H1 (cell line): ENCODE measurements at regions not wholly inside any gene's neighbourhood (a gene's known extent, or its start where the extent isn't known, plus 50 kb on each side); places are given as distances from the start of the nearest gene placed in this dataset.

Source experiments
- CTCF ChIA-PET: fragments of 300-600 bp; sonication (Branson Sonifier 250); formaldehyde crosslinking; loops from one replicate; lab custom pipeline; 2021; ENCODE audit not compliant: partially characterized antibody; lab: Charles Lee
- POLR2A ChIA-PET: fragments of 300-600 bp; sonication (Branson Sonifier 250); formaldehyde crosslinking; loops from one replicate; lab custom pipeline; 2021; ENCODE audit warnings: inconsistent platforms; ENCODE audit not compliant: partially characterized antibody; lab: Charles Lee
- DNase-seq, 2 experiments: peaks; one replicate each; pipeline versions ENCODE4 v3.0.0 to v3.0.0-alpha.2; 2010 to 2022; ENCODE audit warnings: low spot score in 2 of 2, low read depth in 1 of 2, mixed read lengths in 1 of 2
- FAIRE-seq: peaks from 2 replicates; lab custom pipeline; 2011; peaks lifted over from hg19 to GRCh38; lab: Jason Lieb, UNC
- H2AFZ ChIP-seq: 2 replicates; pipeline ENCODE4 v1.8.1; 2012; ENCODE audit warnings: low read length, inconsistent platforms
- H2AK5ac ChIP-seq: 2 replicates; pipeline ENCODE4 v1.6.1; 2013; ENCODE audit warnings: low read depth, low read length
- H2BK120ac ChIP-seq: replicated peaks from 2 replicates; pipeline ENCODE3; 2013; ENCODE audit warnings: low read depth, low read length, inconsistent platforms
- H2BK12ac ChIP-seq: 2 replicates; pipeline ENCODE4 v1.6.1; 2013; ENCODE audit warnings: low read depth, low read length
- H2BK15ac ChIP-seq: 2 replicates; pipeline ENCODE4 v1.6.1; 2013; ENCODE audit warnings: low read length
- H2BK20ac ChIP-seq: 2 replicates; pipeline ENCODE4 v1.6.1; 2013; ENCODE audit warnings: low read length
- H2BK5ac ChIP-seq: 2 replicates; pipeline ENCODE4 v1.6.1; 2013; ENCODE audit warnings: low read depth, low read length
- H3K14ac ChIP-seq: 2 replicates; pipeline ENCODE4 v1.6.1; 2013; ENCODE audit warnings: inconsistent platforms; ENCODE audit not compliant: insufficient read length
- H3K18ac ChIP-seq: 2 replicates; pipeline ENCODE4 v1.6.1; 2013; ENCODE audit warnings: low read length; ENCODE audit errors: extremely low read depth
- H3K23ac ChIP-seq: 2 replicates; pipeline ENCODE4 v1.6.1; 2013; ENCODE audit warnings: inconsistent platforms; ENCODE audit not compliant: insufficient read length
- H3K23me2 ChIP-seq: 2 replicates; pipeline ENCODE4 v1.6.1; 2013; ENCODE audit warnings: low read depth, low read length
- H3K27ac ChIP-seq: 2 replicates; pipeline ENCODE4 v1.6.1; 2011; ENCODE audit warnings: low read depth, low read length, inconsistent platforms
- H3K27me3 ChIP-seq, 4 experiments: replicated peaks in 1 of 4; 1 replicate in 1 of 4; 2 replicates in 3 of 4; pipeline versions ENCODE4 v1.6.1 to v1.8.1; 2011 to 2013; ENCODE audit warnings: low read length in 3 of 4, mild to moderate bottlenecking in 3 of 4, inconsistent platforms in 2 of 4, mixed read lengths in 2 of 4, moderate library complexity in 1 of 4; ENCODE audit not compliant: control insufficient read depth in 3 of 4, insufficient read depth in 3 of 4; ENCODE audit errors: extremely low read depth in 1 of 4
- H3K36me3 ChIP-seq, 4 experiments: 2 replicates each; pipeline versions ENCODE4 v1.6.1 to v1.8.1; 2011 to 2013; ENCODE audit warnings: mild to moderate bottlenecking in 4 of 4, low read length in 3 of 4, moderate library complexity in 2 of 4, control low read depth in 1 of 4, inconsistent platforms in 1 of 4; ENCODE audit not compliant: insufficient read depth in 4 of 4, control insufficient read depth in 2 of 4
- H3K4ac ChIP-seq: replicated peaks from 2 replicates; pipeline ENCODE3; 2013; ENCODE audit warnings: low read length, low read depth, mixed read lengths, inconsistent platforms; ENCODE audit not compliant: insufficient read length
- H3K4me1 ChIP-seq, 4 experiments: replicated peaks in 1 of 4; 1 replicate in 1 of 4; 2 replicates in 3 of 4; pipeline versions ENCODE4 v1.6.1 to v1.8.1; 2011 to 2013; ENCODE audit warnings: low read length in 3 of 4, inconsistent platforms in 2 of 4, mixed read lengths in 1 of 4; ENCODE audit not compliant: insufficient read depth in 4 of 4, control insufficient read depth in 3 of 4
- H3K4me2 ChIP-seq, 2 experiments: 2 replicates each; pipeline versions ENCODE4 v1.6.1 to v1.8.1; 2011 to 2013; ENCODE audit warnings: low read depth in 2 of 2, low read length in 2 of 2, control low read depth in 1 of 2, inconsistent platforms in 1 of 2, mild to moderate bottlenecking in 1 of 2; ENCODE audit not compliant: insufficient read depth in 1 of 2
- H3K4me3 ChIP-seq, 4 experiments: fragments of 200-600, 300-600 bp in 1 of 4; sonication (generic), shearing (Covaris generic), sonication (Bioruptor Twin) in 1 of 4; 2 replicates each; pipeline versions ENCODE4 v1.5.1 to v1.8.1; 2011 to 2016; ENCODE audit warnings: low read length in 4 of 4, low read depth in 3 of 4, control low read depth in 2 of 4, inconsistent platforms in 2 of 4, mild to moderate bottlenecking in 2 of 4, mixed read lengths in 1 of 4, moderate library complexity in 1 of 4; ENCODE audit not compliant: insufficient read depth in 2 of 4; ENCODE audit errors: extremely low read depth in 1 of 4
- H3K56ac ChIP-seq: replicated peaks from 2 replicates; pipeline ENCODE3; 2013; ENCODE audit warnings: low read depth, mild to moderate bottlenecking, mixed read lengths, low read length, inconsistent platforms; ENCODE audit not compliant: insufficient read length
- H3K79me1 ChIP-seq: 2 replicates; pipeline ENCODE4 v1.6.1; 2013; ENCODE audit warnings: low read depth, low read length, control low read depth
- H3K79me2 ChIP-seq, 2 experiments: 2 replicates each; pipeline versions ENCODE4 v1.6.1 to v1.8.1; 2012 to 2013; ENCODE audit warnings: low read length in 2 of 2, mild to moderate bottlenecking in 2 of 2, inconsistent platforms in 1 of 2; ENCODE audit not compliant: insufficient read depth in 2 of 2, control insufficient read depth in 1 of 2
- H3K9ac ChIP-seq, 4 experiments: replicated peaks in 1 of 4; 1 replicate in 1 of 4; 2 replicates in 3 of 4; pipeline versions ENCODE4 v1.6.1 to v1.8.1; 2011 to 2013; ENCODE audit warnings: low read depth in 3 of 4, low read length in 3 of 4, control low read depth in 2 of 4, mild to moderate bottlenecking in 2 of 4, moderate library complexity in 2 of 4, inconsistent platforms in 1 of 4; ENCODE audit errors: extremely low read depth in 1 of 4
- H3K9me3 ChIP-seq, 2 experiments: 2 replicates each; pipeline versions ENCODE4 v1.6.1 to v1.8.1; 2012 to 2013; ENCODE audit warnings: mild to moderate bottlenecking in 2 of 2, moderate library complexity in 2 of 2, control low read depth in 1 of 2, inconsistent platforms in 1 of 2, low read depth in 1 of 2, low read length in 1 of 2, mixed read lengths in 1 of 2; ENCODE audit not compliant: insufficient read depth in 2 of 2
- H4K20me1 ChIP-seq, 2 experiments: replicated peaks in 1 of 2; 2 replicates each; pipeline versions ENCODE3 to v1.8.1; 2011 to 2013; ENCODE audit warnings: inconsistent platforms in 2 of 2, low read length in 2 of 2, mild to moderate bottlenecking in 1 of 2; ENCODE audit not compliant: insufficient read depth in 2 of 2, control insufficient read depth in 1 of 2
- H4K5ac ChIP-seq: 2 replicates; pipeline ENCODE4 v1.6.1; 2013; ENCODE audit warnings: low read length, low read depth, mixed read lengths, inconsistent platforms; ENCODE audit not compliant: insufficient read length
- H4K8ac ChIP-seq: 2 replicates; pipeline ENCODE4 v1.8.0; 2013; ENCODE audit warnings: mild to moderate bottlenecking, moderate library complexity, low read length, inconsistent platforms; ENCODE audit not compliant: insufficient read depth; ENCODE audit errors: extremely low read depth
- H4K91ac ChIP-seq: replicated peaks from 2 replicates; pipeline ENCODE3; 2013; ENCODE audit warnings: low read length, mixed read lengths, inconsistent platforms; ENCODE audit not compliant: insufficient read length
- BCL11A ChIP-seq, 2 experiments: IDR thresholded peaks; one replicate each; pipeline ENCODE4 v1.6.1; 2011; ENCODE audit warnings: low read depth in 2 of 2, low read length in 2 of 2, mild to moderate bottlenecking in 2 of 2
- MAFK ChIP-seq: IDR thresholded peaks from 2 replicates; pipeline ENCODE4 v1.6.1; 2012; ENCODE audit warnings: low read depth, mild to moderate bottlenecking, improper control_type of control experiment, low read length
- SP4 ChIP-seq: IDR thresholded peaks from 2 replicates; pipeline ENCODE4 v1.6.1; 2012; ENCODE audit warnings: low read length, inconsistent platforms
- YY1 ChIP-seq: IDR thresholded peaks from 2 replicates; pipeline ENCODE4 v1.6.1; 2011; ENCODE audit warnings: low read depth, mild to moderate bottlenecking, low read length

DNA sequence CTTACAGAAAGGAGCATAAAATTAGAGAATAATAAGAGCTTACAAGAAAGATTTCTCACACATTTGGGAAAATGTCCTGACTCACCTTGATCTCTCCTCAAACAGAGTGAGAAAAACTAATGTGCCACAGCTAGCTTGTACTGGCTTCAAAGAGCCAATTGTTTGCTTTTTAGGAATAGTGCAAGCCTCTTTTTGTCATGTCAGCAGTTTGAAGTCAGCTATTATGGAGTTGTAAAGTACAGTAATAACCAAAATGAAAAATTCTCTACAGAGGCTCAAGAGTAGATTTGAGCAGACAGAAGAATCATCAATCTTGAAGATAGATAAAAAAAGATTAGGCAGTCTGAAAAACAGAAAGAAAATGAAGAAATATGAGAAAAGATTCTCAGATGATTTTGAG is 313.4 kb upstream of the GPR149 start:
- Histone ChIP-seq H2BK12ac (no peak overlapping the region), H3K9ac (no peak overlapping the region), H3K4me3 (no peak overlapping the region), H2BK5ac (no peak overlapping the region), H2BK15ac (no peak overlapping the region), H3K4me1 (no peaks in the 10 kb centered on the region), H3K79me2 (no peaks in the 10 kb centered on the region), H4K5ac (no peak overlapping the region), H3K56ac (no peak overlapping the region), H4K91ac (no peak overlapping the region), H3K27me3 (no peaks in the 10 kb centered on the region), H2AK5ac (no peak overlapping the region), H3K4me2 (no peak overlapping the region), H2BK120ac (no peak overlapping the region), H3K14ac (no peak overlapping the region), H3K18ac (no peak overlapping the region), H3K36me3 (no peaks in the 10 kb centered on the region), H3K23ac (no peak overlapping the region), H3K27ac (no peak overlapping the region), H3K23me2 (no peaks in the 10 kb centered on the region), H4K8ac (no peak overlapping the region), H2BK20ac (no peak overlapping the region), H3K9me3 (no peaks in the 10 kb centered on the region), H4K20me1 (no peaks in the 10 kb centered on the region), H3K4ac (no peak overlapping the region), H3K79me1 (no peaks in the 10 kb centered on the region), H2AFZ (no peak overlapping the region)
- TF ChIP-seq SP4 (no peak), BCL11A (IDR thresholded peaks at IDR 0.05; ENCODE audit: low read depth in 2 of 2, low read length in 2 of 2) (no peak), MAFK (peak; percentile 94), YY1 (no peak)
- ChIA-PET POLR2A (no interaction called here), CTCF (no interaction called here)
- no peak for FAIRE-seq
- no peak for DNase-seq
